ENCODE measurements at regions not wholly inside any gene's neighbourhood (a gene's known extent, or its start where the extent isn't known, plus 50 kb on each side); places are given as distances from the start of the nearest gene placed in this dataset.

DNA sequence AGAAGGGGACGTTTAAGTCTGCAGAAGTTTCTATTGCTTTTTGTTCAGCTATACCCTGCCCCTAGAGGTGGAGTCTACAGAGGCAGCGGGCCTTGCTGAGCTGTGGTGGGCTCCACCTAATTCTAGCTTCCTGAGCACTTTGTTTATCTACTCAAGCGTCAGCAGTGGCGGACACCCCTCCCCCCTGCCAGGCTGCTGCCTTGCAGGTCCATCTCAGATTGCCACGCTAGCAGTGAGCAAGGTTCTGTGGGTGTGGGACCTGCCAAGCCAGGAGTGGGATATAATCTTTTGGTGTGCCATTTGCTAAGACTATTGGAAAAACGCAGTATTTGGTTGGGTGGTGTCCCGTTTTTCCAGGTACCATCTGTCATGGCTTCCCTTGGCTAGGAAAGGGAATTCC lies 147.3 kb upstream of the PRPS1L1 start (continued):
- TF ChIP-seq NPAS2 (CRISPR knock-in tag; IDR thresholded peaks at IDR 0.05; ENCODE audit: borderline replicate concordance) = no peak
- TF ChIP-seq FOXS1 (CRISPR knock-in tag; IDR thresholded peaks at IDR 0.05) = no peak
- no peak for TF ChIP-seq ZNF302 (CRISPR knock-in tag; IDR thresholded peaks at IDR 0.05)
- TF ChIP-seq RCOR1 (IDR thresholded peaks at IDR 0.05; ENCODE audit: low read depth, low read length) = no peak
- no peak for TF ChIP-seq TP53 (CRISPR knock-in tag; IDR thresholded peaks at IDR 0.05)
- no peak for TF ChIP-seq RFX5 (IDR thresholded peaks at IDR 0.05)
- TF ChIP-seq NFE2L2 (conservative IDR thresholded peaks at IDR 0.05; ENCODE audit: low read length) = no peak
- TF ChIP-seq, protein P1, sequence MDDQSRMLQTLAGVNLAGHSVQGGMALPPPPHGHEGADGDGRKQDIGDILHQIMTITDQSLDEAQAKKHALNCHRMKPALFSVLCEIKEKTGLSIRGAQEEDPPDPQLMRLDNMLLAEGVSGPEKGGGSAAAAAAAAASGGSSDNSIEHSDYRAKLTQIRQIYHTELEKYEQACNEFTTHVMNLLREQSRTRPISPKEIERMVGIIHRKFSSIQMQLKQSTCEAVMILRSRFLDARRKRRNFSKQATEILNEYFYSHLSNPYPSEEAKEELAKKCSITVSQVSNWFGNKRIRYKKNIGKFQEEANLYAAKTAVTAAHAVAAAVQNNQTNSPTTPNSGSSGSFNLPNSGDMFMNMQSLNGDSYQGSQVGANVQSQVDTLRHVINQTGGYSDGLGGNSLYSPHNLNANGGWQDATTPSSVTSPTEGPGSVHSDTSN (IDR thresholded peaks at IDR 0.05) = no peak

DNA sequence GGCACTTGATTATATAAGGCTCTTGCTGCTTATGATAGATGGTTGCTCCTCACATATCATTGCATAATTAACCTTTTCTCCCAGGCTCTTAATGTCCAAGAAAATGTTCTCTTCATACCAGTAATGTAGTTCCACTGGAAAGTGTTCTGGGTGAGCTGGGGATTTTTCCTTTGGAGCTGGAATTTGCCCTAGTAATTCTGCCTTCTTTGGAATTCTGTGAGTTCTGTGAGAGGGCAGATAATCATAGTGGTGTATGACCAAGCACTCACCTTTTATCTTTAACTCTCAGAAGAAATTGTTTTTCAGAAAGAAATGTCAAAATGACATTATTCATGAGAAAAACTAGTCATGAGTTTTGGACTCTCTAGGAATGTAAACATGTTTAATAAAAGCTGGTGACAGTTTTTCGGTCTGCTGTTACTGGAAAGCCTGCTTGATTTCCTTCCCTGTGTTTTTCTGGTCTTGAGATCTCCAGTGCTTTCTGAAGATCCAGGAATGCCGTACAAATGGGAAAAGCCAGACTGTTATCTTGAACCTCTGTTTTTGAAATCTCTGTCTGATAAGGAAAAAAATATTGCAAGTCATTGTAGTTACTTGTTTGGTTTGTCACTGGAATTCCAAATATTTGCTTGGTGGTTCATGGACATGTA lies 148.3 kb upstream of the PRPS1L1 start:
- TF ChIP-seq FOXS1 (CRISPR knock-in tag; IDR thresholded peaks at IDR 0.05) (no peak), MAFK (IDR thresholded peaks at IDR 0.05; ENCODE audit: partially characterized antibody) (peak; percentile 88), FOSL2 (IDR thresholded peaks at IDR 0.05) (no peak), FOSL2 (CRISPR knock-in tag; IDR thresholded peaks at IDR 0.05) (no peak), EP300 (IDR thresholded peaks at IDR 0.05) (no peak), GATA3 (IDR thresholded peaks at IDR 0.05; ENCODE audit: borderline replicate concordance) (peak; percentile 67; the same call in 1 of the 2 replicates), NFE2L2 (conservative IDR thresholded peaks at IDR 0.05; ENCODE audit: low read length) (peak; percentile 84), KDM1A (IDR thresholded peaks at IDR 0.05; ENCODE audit: low read depth) (no peak), PHF8 (IDR thresholded peaks at IDR 0.05; ENCODE audit: borderline replicate concordance, low read depth) (no peak)
- TF ChIP-seq, protein P2, sequence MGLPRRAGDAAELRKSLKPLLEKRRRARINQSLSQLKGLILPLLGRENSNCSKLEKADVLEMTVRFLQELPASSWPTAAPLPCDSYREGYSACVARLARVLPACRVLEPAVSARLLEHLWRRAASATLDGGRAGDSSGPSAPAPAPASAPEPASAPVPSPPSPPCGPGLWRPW (IDR thresholded peaks at IDR 0.05) = no peak
- TF ChIP-seq, protein P3, sequence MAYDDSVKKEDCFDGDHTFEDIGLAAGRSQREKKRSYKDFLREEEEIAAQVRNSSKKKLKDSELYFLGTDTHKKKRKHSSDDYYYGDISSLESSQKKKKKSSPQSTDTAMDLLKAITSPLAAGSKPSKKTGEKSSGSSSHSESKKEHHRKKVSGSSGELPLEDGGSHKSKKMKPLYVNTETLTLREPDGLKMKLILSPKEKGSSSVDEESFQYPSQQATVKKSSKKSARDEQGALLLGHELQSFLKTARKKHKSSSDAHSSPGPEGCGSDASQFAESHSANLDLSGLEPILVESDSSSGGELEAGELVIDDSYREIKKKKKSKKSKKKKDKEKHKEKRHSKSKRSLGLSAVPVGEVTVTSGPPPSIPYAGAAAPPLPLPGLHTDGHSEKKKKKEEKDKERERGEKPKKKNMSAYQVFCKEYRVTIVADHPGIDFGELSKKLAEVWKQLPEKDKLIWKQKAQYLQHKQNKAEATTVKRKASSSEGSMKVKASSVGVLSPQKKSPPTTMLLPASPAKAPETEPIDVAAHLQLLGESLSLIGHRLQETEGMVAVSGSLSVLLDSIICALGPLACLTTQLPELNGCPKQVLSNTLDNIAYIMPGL (CRISPR knock-in tag; IDR thresholded peaks at IDR 0.05; ENCODE audit: borderline replicate concordance) = no peak
- ATAC-seq (peak in 1 of 2 experiments; percentile 54; a peak in 3 of 6 replicates), FAIRE-seq (no peak), DNase-seq (ENCODE audit: low read depth in 1 of 2, low spot score in 1 of 2) (peak in 1 of 2 experiments; percentile 50)
- CTCF ChIA-PET = interaction anchor here (0.9 kb wide), 1 partner anchor 17 kb away, joined by 3 read pairs; no protein-coding TSS in a partner anchor
- Histone ChIP-seq H3K9me3 (peaks cover 5% of the 10 kb centered on the region; the same call in 1 of the 3 replicates), H3K27ac (peak overlapping the region; percentile 60 to 74), H3K4me3 (no peak overlapping the region), H3K4me1 (peaks cover 40% of the 10 kb centered on the region), H3K4me2 (peak overlapping the region; percentile 57)
- 8% methylated on average over 2 of the region's 2 CpGs for WGBS (ENCODE audit: missing lambda C conversion rate)
- POLR2A ChIA-PET = no interaction called here

DNA sequence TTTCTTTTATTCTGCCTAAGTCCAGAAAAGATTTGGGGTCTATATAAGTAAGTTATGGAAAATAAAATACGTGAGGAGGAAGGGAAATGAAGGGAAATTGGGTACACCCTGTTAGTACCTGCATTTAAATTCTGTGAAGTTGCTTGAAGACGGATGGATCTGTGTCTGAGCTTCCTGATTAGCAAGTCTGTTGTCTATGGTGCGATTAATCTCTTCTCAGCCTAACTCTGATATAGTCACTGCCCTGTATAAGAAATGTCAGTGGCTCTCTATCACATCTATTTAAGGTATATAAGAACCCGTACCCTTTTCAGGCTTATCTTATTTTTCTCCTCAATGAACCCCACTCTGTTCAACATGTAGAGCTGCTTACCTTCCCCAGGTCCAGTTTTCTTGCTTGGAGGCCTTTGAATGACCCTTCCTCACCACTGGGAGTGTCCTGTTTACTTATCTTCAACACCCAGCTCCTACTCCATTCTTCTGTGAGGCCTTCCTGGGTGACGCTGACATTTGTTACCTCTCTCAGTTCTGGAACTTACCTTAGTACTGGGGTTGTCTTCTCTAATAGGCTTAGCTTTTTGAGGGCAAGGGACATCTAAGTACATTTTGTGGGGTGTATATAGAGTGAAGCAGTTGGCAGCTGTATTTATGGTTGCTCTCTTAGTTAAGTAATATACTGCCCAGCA lies 149.6 kb upstream of the PRPS1L1 start:
- H3K4me2 ChIP-seq = peak overlapping the region; percentile 57
- H3K4me1 ChIP-seq = peaks cover 40% of the 10 kb centered on the region
- H3K27ac ChIP-seq = peak overlapping the region; percentile 60 to 61
- ATAC-seq (peak in 1 of 2 experiments; percentile 57; a peak in 3 of 6 replicates), DNase-seq (ENCODE audit: low read depth in 1 of 2, low spot score in 1 of 2) (peak in 1 of 2 experiments; percentile 52), FAIRE-seq (no peak)
- ChIA-PET CTCF (no interaction called here), POLR2A (no interaction called here)
- peaks cover 5% of the 10 kb centered on the region; the same call in 1 of the 3 replicates for H3K9me3 ChIP-seq
- H3K4me3 ChIP-seq = no peak overlapping the region
- TF ChIP-seq MAFK (IDR thresholded peaks at IDR 0.05; ENCODE audit: partially characterized antibody) = no peak
- WGBS (ENCODE audit: missing lambda C conversion rate) = 75% methylated on average over 5 of the region's 5 CpGs
